Skeletal muscle tissue (tissue), 3 donors: ENCODE measurements at regions not wholly inside any gene's neighbourhood (a gene's known extent, or its start where the extent isn't known, plus 50 kb on each side); places are given as distances from the start of the nearest gene placed in this dataset.

Source experiments
- H3K27ac ChIP-seq: one replicate; pipeline ENCODE4 v1.7.0; 2013; ENCODE audit warnings: mild to moderate bottlenecking, low read depth, low read length, inconsistent platforms
- H3K27me3 ChIP-seq, 3 donors: one replicate each; pipeline ENCODE4 v1.7.0; 2013; ENCODE audit warnings: low read length in 3 of 3; ENCODE audit not compliant: control insufficient read depth in 3 of 3, insufficient read depth in 3 of 3
- H3K36me3 ChIP-seq, 3 donors: one replicate each; pipeline ENCODE4 v1.7.0; 2013; ENCODE audit warnings: low read length in 3 of 3; ENCODE audit not compliant: control insufficient read depth in 3 of 3, insufficient read depth in 3 of 3
- H3K4me1 ChIP-seq, 3 donors: one replicate each; pipeline ENCODE4 v1.7.0; 2013; ENCODE audit warnings: low read length in 3 of 3, mild to moderate bottlenecking in 3 of 3; ENCODE audit not compliant: control insufficient read depth in 3 of 3, insufficient read depth in 3 of 3
- H3K4me3 ChIP-seq, 3 donors: one replicate each; pipeline ENCODE4 v1.7.0; 2013; ENCODE audit warnings: low read length in 3 of 3
- H3K9ac ChIP-seq, 3 donors: one replicate each; pipeline ENCODE4 v1.7.0; 2013; ENCODE audit warnings: low read length in 3 of 3, mild to moderate bottlenecking in 3 of 3, moderate library complexity in 2 of 3, low read depth in 1 of 3
- H3K9me3 ChIP-seq, 3 donors: one replicate each; pipeline ENCODE4 v1.7.0; 2013; ENCODE audit warnings: low read length in 3 of 3; ENCODE audit not compliant: control insufficient read depth in 3 of 3
- donor health status: Osteomylitis.

DNA sequence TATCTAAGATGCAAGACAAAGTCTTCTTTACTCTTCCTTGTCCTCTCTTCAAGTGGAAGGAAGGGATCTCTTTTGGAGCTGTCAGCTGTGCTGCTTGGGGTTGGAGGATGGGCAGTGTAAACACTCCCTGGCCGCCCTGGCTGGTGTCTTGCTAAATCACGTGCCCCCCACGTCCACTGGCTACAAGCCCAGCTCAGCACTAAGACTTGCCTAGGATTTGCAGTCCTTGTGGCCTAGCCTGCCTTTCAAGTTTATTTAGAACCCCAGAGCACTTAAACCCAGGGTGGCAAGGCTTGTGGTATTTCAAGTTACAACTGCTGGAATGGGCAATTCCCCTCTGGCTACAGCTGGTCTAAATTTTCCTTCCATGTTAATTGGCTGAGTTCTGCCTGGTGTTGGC lies 272.4 kb upstream of the MYO3A start:
- Histone ChIP-seq H3K4me1 (no peaks in the 10 kb centered on the region), H3K9me3 (peaks cover 0 to 2% (median 2%) of the 10 kb centered on the region in 3 donors), H3K36me3 (no peaks in the 10 kb centered on the region), H3K9ac (no peak overlapping the region), H3K27me3 (no peaks in the 10 kb centered on the region), H3K27ac (no peak overlapping the region), H3K4me3 (no peak overlapping the region)

GRCh38 chr10:25666276-25666675 lies 267.8 kb upstream of the MYO3A start:
- peaks cover 0 to 2% (median 2%) of the 10 kb centered on the region in 3 donors for H3K9me3 ChIP-seq
- H3K4me1 ChIP-seq = no peaks in the 10 kb centered on the region
- no peaks in the 10 kb centered on the region for H3K27me3 ChIP-seq
- no peak overlapping the region for H3K27ac ChIP-seq
- H3K9ac ChIP-seq = no peak overlapping the region
- H3K36me3 ChIP-seq = no peaks in the 10 kb centered on the region
- H3K4me3 ChIP-seq = no peak overlapping the region

DNA sequence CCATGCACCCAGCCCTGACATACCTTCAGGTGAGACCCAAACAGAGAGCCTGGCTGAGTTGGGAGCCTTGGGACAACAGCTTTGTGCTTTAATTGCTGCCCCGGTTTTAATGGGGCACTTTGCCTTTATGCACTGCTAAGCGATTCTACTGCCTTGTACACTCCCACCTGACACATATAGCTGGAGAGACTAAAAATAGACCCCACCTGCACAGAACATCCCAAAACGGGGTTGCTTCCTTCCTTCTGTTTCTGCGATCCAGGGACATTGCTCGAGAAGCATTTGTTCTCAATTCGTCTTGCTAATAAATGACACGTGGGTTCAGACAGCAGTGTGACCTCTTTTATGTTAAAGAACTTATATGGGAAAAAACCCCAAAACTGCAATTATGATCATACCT lies 258.8 kb upstream of the MYO3A start:
- no peak overlapping the region for H3K27ac ChIP-seq
- no peaks in the 10 kb centered on the region for H3K9me3 ChIP-seq
- H3K9ac ChIP-seq = no peak overlapping the region

DNA sequence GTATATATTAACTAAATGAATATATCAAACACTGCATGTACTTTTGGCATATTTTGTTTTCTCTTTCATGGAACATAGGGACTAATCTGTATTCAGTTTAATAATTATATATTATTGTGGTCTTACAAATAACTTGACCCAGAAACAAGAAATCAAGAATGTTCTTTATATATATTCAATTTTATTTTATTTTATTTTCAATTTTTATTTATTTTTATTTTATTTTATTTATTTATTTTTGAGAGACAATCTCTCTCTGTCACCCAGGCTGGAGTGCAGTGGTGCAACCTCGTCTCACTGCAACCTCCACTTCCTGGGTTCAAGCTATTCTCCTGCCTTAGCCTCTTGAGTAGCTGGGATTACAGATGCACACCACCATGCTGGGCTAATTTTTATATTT lies 258.4 kb upstream of the MYO3A start:
- Histone ChIP-seq H3K36me3 (no peaks in the 10 kb centered on the region), H3K4me1 (no peaks in the 10 kb centered on the region), H3K9me3 (no peaks in the 10 kb centered on the region), H3K27ac (no peak overlapping the region), H3K27me3 (no peaks in the 10 kb centered on the region), H3K4me3 (no peak overlapping the region), H3K9ac (no peak overlapping the region)

More for the DNA sequence above, 258.8 kb upstream of the MYO3A start:
- no peaks in the 10 kb centered on the region for H3K4me1 ChIP-seq
- no peaks in the 10 kb centered on the region for H3K36me3 ChIP-seq
- H3K27me3 ChIP-seq = no peaks in the 10 kb centered on the region
- no peak overlapping the region for H3K4me3 ChIP-seq

GRCh38 chr10:25678220-25678619 lies 255.8 kb upstream of the MYO3A start:
- Histone ChIP-seq H3K9ac (no peak overlapping the region), H3K27ac (no peak overlapping the region), H3K4me3 (no peak overlapping the region), H3K9me3 (no peaks in the 10 kb centered on the region), H3K27me3 (no peaks in the 10 kb centered on the region), H3K36me3 (no peaks in the 10 kb centered on the region), H3K4me1 (peaks cover 0 to 10% (median 9%) of the 10 kb centered on the region in 3 donors)

- no peaks in the 10 kb centered on the region for H3K9me3 ChIP-seq
- peaks cover 0 to 10% (median 9%) of the 10 kb centered on the region in 3 donors for H3K4me1 ChIP-seq
- no peak overlapping the region for H3K9ac ChIP-seq
- H3K27me3 ChIP-seq = no peaks in the 10 kb centered on the region
- no peaks in the 10 kb centered on the region for H3K36me3 ChIP-seq
- no peak overlapping the region for H3K27ac ChIP-seq
- H3K4me3 ChIP-seq = no peak overlapping the region
Observed at GRCh38 chr10:25678666-25679065, 255.4 kb upstream of the MYO3A start.

DNA sequence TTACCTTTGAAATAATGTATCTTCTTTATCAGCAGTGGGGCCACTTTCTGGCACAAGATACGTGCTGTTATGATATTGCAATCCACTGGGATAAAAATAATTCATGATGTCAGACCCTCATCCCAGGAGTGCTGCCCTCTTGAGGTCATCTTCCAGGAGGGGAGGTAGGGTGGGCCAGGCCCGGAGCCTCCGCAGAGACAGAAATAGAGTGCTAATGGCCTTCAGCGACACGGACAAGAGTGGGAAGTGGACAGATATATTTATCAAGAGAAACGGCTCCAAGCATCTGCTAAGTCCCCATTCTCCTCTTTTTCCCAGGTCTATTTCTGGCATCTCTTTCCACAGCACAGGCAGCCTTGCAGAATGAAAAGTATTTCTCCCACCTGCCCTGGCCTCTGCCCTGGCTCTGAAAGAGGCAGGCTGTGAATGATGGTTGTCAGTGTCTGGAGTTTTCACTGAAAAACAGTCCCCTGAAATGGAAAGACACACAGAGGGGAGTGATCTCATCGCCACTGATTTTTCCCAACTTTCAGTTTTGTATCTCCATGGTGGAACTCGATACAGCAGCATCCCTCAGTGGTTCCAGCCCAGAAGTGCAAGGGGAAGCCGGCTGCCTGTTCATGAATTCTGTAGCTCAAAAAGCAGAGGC lies 251.7 kb upstream of the MYO3A start:
- H3K4me3 ChIP-seq = peak overlapping the region in 2 of 3 donors; percentile 42 to 47
- peak overlapping the region; percentile 62 for H3K27ac ChIP-seq

GRCh38 chr10:25683344-25683743 lies 250.7 kb upstream of the MYO3A start:
- no peak overlapping the region for H3K9ac ChIP-seq
- H3K36me3 ChIP-seq = no peaks in the 10 kb centered on the region
- no peaks in the 10 kb centered on the region for H3K9me3 ChIP-seq
- H3K4me1 ChIP-seq = peaks cover 0 to 10% (median 9%) of the 10 kb centered on the region in 3 donors
- H3K27me3 ChIP-seq = no peaks in the 10 kb centered on the region
- H3K27ac ChIP-seq = no peak overlapping the region
- H3K4me3 ChIP-seq = no peak overlapping the region

More for the DNA sequence above, 251.7 kb upstream of the MYO3A start:
- Histone ChIP-seq H3K4me1 (peaks cover 0 to 10% (median 9%) of the 10 kb centered on the region in 3 donors), H3K36me3 (no peaks in the 10 kb centered on the region), H3K27me3 (no peaks in the 10 kb centered on the region), H3K9ac (peak overlapping the region in 2 of 3 donors; percentile 11 to 74), H3K9me3 (no peaks in the 10 kb centered on the region)

DNA sequence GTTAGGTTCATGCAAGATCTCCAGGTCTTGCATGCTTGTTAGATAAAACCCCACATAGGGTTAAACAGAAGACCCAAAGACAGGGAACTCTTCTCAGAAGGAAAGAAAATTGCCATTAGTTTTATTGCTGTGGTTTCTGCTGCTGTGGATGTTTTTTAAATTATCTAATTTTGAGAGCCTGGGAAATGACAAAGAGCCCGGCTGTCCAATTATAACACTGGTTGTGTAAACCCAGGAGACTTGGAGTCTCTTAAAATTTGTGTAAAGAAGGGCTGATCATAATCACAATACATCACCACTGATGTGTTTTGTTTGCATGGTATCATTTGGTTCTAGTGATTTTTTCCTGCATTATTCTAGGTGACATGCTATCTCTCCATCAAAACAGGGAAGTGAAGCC lies 246.5 kb upstream of the MYO3A start:
- H3K36me3 ChIP-seq = no peaks in the 10 kb centered on the region
- no peak overlapping the region for H3K9ac ChIP-seq
- H3K27ac ChIP-seq = no peak overlapping the region

DNA sequence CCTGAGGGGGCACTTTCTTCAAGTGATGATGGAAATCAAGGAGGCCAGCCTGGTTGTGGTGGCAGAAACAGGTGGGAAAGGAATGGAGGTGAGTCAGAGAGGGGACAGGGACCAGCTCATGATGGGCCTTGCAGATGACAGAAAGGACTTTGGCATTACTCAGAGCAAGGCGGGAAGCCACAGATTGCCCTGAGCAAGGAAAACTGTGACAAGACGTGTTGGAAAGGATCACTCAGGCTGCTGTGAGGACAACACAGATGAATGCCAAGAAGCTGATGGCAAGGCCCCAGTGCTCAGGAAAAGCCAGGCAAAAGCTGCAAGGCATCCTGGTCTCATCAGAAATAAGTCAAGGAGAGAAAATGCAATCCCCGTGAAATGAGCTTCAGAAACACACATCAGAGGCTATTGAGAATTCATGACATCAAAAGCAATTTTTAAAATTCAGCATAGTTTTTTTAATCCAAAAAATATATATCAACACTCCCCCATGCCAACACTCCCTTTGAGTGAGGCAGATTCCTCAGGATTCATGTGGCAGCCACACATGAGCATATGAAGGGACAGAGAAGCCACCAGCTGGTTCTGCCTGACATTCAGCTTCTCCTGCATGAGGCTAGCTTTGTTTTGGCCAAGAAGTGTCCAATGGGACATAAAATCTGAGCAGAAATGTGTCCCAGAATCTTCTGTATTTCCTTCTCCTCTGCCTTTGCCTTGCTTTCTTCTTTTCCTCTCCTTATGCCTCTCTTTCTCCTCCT lies 244.5 kb upstream of the MYO3A start:
- Histone ChIP-seq H3K4me3 (no peak overlapping the region), H3K27me3 (no peaks in the 10 kb centered on the region), H3K27ac (no peak overlapping the region), H3K9me3 (no peaks in the 10 kb centered on the region), H3K9ac (no peak overlapping the region), H3K4me1 (no peaks in the 10 kb centered on the region), H3K36me3 (no peaks in the 10 kb centered on the region)

More for the DNA sequence above, 246.5 kb upstream of the MYO3A start:
- no peaks in the 10 kb centered on the region for H3K27me3 ChIP-seq
- peaks cover 0 to 3% (median 1%) of the 10 kb centered on the region in 3 donors for H3K4me1 ChIP-seq
- no peak overlapping the region for H3K4me3 ChIP-seq
- no peaks in the 10 kb centered on the region for H3K9me3 ChIP-seq
